ENCODE measurements at regions not wholly inside any gene's neighbourhood (a gene's known extent, or its start where the extent isn't known, plus 50 kb on each side); places are given as distances from the start of the nearest gene placed in this dataset.

GRCh38 chr2:217656316-217656715, 346.5 kb downstream of the TNS1 start:
- DNase-seq (ENCODE audit: low read depth) = no peak

GRCh38 chr2:217655651-217656050, 347.1 kb downstream of the TNS1 start:
- DNase-seq (ENCODE audit: low read depth) = no peak

GRCh38 chr2:217654168-217654567, 348.6 kb downstream of the TNS1 start:
- DNase-seq (ENCODE audit: low read depth) = no peak

- no peak for DNase-seq (ENCODE audit: low read depth)
Measured at GRCh38 chr2:217652761-217653639, 349.8 kb downstream of the TNS1 start.

GRCh38 chr2:217650716-217651360, 352.0 kb downstream of the TNS1 start:
- DNase-seq (ENCODE audit: low read depth) = no peak

- DNase-seq (ENCODE audit: low read depth) = no peak
Measured at GRCh38 chr2:217650229-217650628, 352.6 kb downstream of the TNS1 start.

- DNase-seq (ENCODE audit: low read depth) = no peak
Measured at GRCh38 chr2:217647925-217648324, 354.9 kb downstream of the TNS1 start.

GRCh38 chr2:217647226-217647625, 355.6 kb downstream of the TNS1 start:
- DNase-seq (ENCODE audit: low read depth) = no peak

- DNase-seq (ENCODE audit: low read depth) = no peak
Measured at GRCh38 chr2:217645896-217646295, 356.9 kb downstream of the TNS1 start.

GRCh38 chr2:217643789-217644301, 358.9 kb downstream of the TNS1 start:
- no peak for DNase-seq (ENCODE audit: low read depth)

GRCh38 chr2:217642944-217643343, 359.9 kb downstream of the TNS1 start:
- DNase-seq (ENCODE audit: low read depth) = no peak

- DNase-seq (ENCODE audit: low read depth) = no peak
Measured at GRCh38 chr2:217641960-217642359, 360.8 kb downstream of the TNS1 start.

GRCh38 chr2:217639481-217639880, 363.3 kb downstream of the TNS1 start:
- no peak for DNase-seq (ENCODE audit: low read depth)

- DNase-seq (ENCODE audit: low read depth) = no peak
Measured at GRCh38 chr2:217638533-217638932, 364.3 kb downstream of the TNS1 start.

- no peak for DNase-seq (ENCODE audit: low read depth)
Measured at GRCh38 chr2:217638031-217638430, 364.8 kb downstream of the TNS1 start.

GRCh38 chr2:217636991-217637561, 365.7 kb downstream of the TNS1 start:
- no peak for DNase-seq (ENCODE audit: low read depth)

GRCh38 chr2:217636578-217636977, 366.2 kb downstream of the TNS1 start:
- no peak for DNase-seq (ENCODE audit: low read depth)

GRCh38 chr2:217634871-217635270, 367.9 kb downstream of the TNS1 start:
- no peak for DNase-seq (ENCODE audit: low read depth)

GRCh38 chr2:217632043-217632442, 370.8 kb downstream of the TNS1 start:
- DNase-seq (ENCODE audit: low read depth) = no peak

- no peak for DNase-seq (ENCODE audit: low read depth)
Measured at GRCh38 chr2:217631115-217631514, 371.7 kb downstream of the TNS1 start.

GRCh38 chr2:217629347-217629746, 373.4 kb downstream of the TNS1 start:
- no peak for DNase-seq (ENCODE audit: low read depth)

- DNase-seq (ENCODE audit: low read depth) = no peak
Measured at GRCh38 chr2:217628061-217628460, 374.7 kb downstream of the TNS1 start.

GRCh38 chr2:217626926-217627325, 375.9 kb downstream of the TNS1 start:
- DNase-seq (ENCODE audit: low read depth) = no peak
